Prostate gland (tissue), 2 donors: ENCODE measurements at regions not wholly inside any gene's neighbourhood (a gene's known extent, or its start where the extent isn't known, plus 50 kb on each side); places are given as distances from the start of the nearest gene placed in this dataset.

Source experiments
- DNase-seq: peaks from one replicate; pipeline ENCODE4 v3.0.0-alpha.2; 2019; ENCODE audit warnings: low spot score
- H3K27ac ChIP-seq, 2 donors: fragments of 200-600 bp; sonication (generic); 2 replicates each; pipeline ENCODE4 v1.5.1; 2017 to 2019
- H3K27me3 ChIP-seq: fragments of 200-600 bp; sonication (generic); replicated peaks from 2 replicates; pipeline ENCODE4 v1.5.1; 2019; ENCODE audit not compliant: insufficient read depth
- H3K36me3 ChIP-seq, 2 donors: fragments of 200-600 bp; sonication (generic); 1 replicate in 1 of 2; 2 replicates in 1 of 2; pipeline versions ENCODE4 v1.5.1 to v1.8.1; 2017 to 2019
- H3K4me1 ChIP-seq: fragments of 200-600 bp; sonication (generic); replicated peaks from 2 replicates; pipeline ENCODE4 v1.5.1; 2019
- H3K4me3 ChIP-seq, 2 donors: fragments of 200-600 bp; sonication (generic); 2 replicates each; pipeline ENCODE4 v1.5.1; 2017 to 2019
- H3K9me3 ChIP-seq: fragments of 200-600 bp; sonication (generic); 2 replicates; pipeline ENCODE4 v1.5.1; 2017
- POLR2A ChIP-seq: fragments of 450-650 bp; IDR thresholded peaks from one replicate; pipeline ENCODE4 v1.6.1; 2016; ENCODE audit warnings: antibody characterized with exemption, mild to moderate bottlenecking
- POLR2AphosphoS5 ChIP-seq: sonication (generic); formaldehyde crosslinking; IDR thresholded peaks from one replicate; pipeline ENCODE4 v1.6.1; 2017; ENCODE audit warnings: antibody characterized with exemption
- WGBS: methylation state at CpG from one replicate; pipeline ENCODE4 v1.1.5; 2018; 5-methylcytosine and 5-hydroxymethylcytosine counted together
- intact Hi-C: fragments of 100-400 bp; cut with DNase I; formaldehyde crosslinking; loops from one replicate; pipeline ENCODE4 v1.14.2; 2022
- TF ChIP-seq, protein P1 (sequence below), 4 experiments: fragments of 200-600 bp in 2 of 4; fragments of 450-650 bp in 2 of 4; sonication (generic) in 2 of 4; IDR thresholded peaks; 1 replicate in 3 of 4; 2 replicates in 1 of 4; pipeline ENCODE4 v1.5.1; 2016 to 2019; ENCODE audit warnings: antibody characterized with exemption in 4 of 4, mild to moderate bottlenecking in 2 of 4, moderate library complexity in 2 of 4

DNA sequence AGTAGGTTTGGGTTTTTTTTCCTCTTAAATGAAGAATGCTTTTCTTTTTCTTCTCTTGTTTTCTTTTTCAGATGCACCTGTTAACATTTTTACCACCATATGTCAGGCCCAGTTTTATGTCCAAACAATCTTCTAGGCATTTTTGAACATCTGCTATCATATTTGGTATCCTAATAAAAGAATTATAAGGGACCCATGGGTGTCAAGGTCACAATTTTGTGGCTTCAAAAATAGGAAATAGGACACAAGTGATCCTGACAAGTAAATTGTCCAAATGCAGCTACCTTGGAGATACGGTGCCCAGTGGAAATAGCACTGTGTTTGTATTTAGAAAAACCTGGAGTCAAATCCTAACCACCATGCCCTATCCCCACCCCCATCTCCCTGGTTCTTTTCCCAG, 270.3 kb downstream of the MZT1 start:
- Histone ChIP-seq H3K27me3 (no peaks in the 10 kb centered on the region), H3K9me3 (no peaks in the 10 kb centered on the region), H3K4me1 (no peaks in the 10 kb centered on the region), H3K27ac (no peak overlapping the region), H3K36me3 (no peaks in the 10 kb centered on the region), H3K4me3 (no peak overlapping the region)
- no peak for TF ChIP-seq POLR2A
- TF ChIP-seq, protein P1, sequence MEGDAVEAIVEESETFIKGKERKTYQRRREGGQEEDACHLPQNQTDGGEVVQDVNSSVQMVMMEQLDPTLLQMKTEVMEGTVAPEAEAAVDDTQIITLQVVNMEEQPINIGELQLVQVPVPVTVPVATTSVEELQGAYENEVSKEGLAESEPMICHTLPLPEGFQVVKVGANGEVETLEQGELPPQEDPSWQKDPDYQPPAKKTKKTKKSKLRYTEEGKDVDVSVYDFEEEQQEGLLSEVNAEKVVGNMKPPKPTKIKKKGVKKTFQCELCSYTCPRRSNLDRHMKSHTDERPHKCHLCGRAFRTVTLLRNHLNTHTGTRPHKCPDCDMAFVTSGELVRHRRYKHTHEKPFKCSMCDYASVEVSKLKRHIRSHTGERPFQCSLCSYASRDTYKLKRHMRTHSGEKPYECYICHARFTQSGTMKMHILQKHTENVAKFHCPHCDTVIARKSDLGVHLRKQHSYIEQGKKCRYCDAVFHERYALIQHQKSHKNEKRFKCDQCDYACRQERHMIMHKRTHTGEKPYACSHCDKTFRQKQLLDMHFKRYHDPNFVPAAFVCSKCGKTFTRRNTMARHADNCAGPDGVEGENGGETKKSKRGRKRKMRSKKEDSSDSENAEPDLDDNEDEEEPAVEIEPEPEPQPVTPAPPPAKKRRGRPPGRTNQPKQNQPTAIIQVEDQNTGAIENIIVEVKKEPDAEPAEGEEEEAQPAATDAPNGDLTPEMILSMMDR (IDR thresholded peaks at IDR 0.05), result no peak
- TF ChIP-seq POLR2AphosphoS5, result no peak
- intact Hi-C loops, result no loop called here
- WGBS, result 84% methylated on average over 1 of the region's 1 CpG
- no peak for DNase-seq

DNA sequence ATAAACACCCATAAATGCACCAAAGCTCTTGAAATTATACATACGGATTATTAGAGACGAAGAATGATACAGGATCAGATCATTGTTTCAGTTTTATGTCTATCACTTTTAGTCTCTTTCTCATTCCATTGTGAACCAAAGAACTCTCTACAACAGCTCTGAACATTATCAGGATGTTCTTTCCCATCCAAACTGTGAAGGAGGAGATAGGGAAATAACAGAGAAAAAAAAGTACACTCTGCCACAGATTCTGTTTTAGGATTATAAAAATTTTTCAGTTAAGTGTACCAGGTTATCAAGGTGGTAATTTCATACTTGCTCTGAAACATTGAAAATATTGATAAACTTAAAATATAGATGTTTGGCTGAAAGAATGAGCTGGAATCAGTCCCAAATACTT, 270.9 kb downstream of the MZT1 start:
- 88% methylated on average over 2 of the region's 2 CpGs for WGBS
- H3K4me1 ChIP-seq, result no peaks in the 10 kb centered on the region
- intact Hi-C loops, result no loop called here
- no peaks in the 10 kb centered on the region for H3K27me3 ChIP-seq
- TF ChIP-seq, protein P1 (IDR thresholded peaks at IDR 0.05), result no peak
- TF ChIP-seq POLR2A (no peak), POLR2AphosphoS5 (no peak)
- no peak overlapping the region for H3K4me3 ChIP-seq
- H3K27ac ChIP-seq, result no peak overlapping the region
- DNase-seq, result no peak
- no peaks in the 10 kb centered on the region for H3K36me3 ChIP-seq
- H3K9me3 ChIP-seq, result no peaks in the 10 kb centered on the region

DNA sequence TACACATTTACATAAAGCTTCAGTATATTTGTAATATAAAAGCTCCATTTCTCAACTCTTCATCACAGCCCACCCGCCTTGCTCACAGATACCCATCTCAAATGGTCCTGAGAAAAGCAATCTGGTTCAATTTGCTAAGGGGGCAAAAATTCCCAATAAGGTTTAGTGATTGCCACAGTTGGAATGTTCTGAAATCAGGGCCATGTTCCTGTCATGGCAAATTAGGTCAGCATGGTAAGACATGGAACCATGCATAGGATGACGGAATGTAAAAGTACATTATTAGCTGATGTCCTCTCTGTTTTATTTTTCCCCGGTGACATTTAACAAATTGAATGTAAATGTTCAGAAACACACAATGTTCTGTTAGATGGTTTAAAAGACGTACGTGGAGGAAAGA, 274.3 kb downstream of the MZT1 start:
- no peaks in the 10 kb centered on the region for H3K9me3 ChIP-seq
- TF ChIP-seq POLR2A (no peak), POLR2AphosphoS5 (no peak)
- TF ChIP-seq, protein P1 (IDR thresholded peaks at IDR 0.05), result no peak
- H3K27ac ChIP-seq, result no peak overlapping the region
- no peaks in the 10 kb centered on the region for H3K27me3 ChIP-seq
- intact Hi-C loops, result no loop called here
- 95% methylated on average over 5 of the region's 5 CpGs for WGBS
- no peaks in the 10 kb centered on the region for H3K36me3 ChIP-seq
- no peak for DNase-seq
- H3K4me3 ChIP-seq, result no peak overlapping the region
- no peaks in the 10 kb centered on the region for H3K4me1 ChIP-seq

DNA sequence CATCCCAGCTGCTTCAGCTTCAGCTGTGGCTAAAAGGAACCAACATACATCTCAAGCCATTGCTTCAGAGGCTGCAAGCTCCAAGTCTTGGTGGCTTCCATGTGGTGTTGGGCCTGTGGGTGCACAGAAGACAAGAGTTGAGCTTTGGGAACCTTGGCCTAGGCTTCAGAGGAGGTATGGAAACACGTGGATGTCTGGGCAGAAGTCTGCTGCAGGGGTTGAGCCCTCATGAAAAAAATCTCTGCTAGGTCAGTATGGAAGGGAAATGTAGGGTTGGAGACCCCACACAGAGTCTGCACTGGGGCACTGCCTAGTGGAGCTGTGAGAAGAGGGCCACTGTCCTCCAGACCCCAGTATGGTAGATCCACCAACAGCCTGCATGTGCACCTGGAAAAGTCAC, 279.3 kb downstream of the MZT1 start:
- H3K4me3 ChIP-seq, result no peak overlapping the region
- no peaks in the 10 kb centered on the region for H3K27me3 ChIP-seq
- TF ChIP-seq, protein P1 (IDR thresholded peaks at IDR 0.05), result no peak
- no peak for TF ChIP-seq POLR2AphosphoS5
- TF ChIP-seq POLR2A, result no peak
- no peak for DNase-seq
- intact Hi-C loops, result no loop called here
- no peaks in the 10 kb centered on the region for H3K36me3 ChIP-seq
- H3K4me1 ChIP-seq, result no peaks in the 10 kb centered on the region
- WGBS, result 91% methylated on average over 1 of the region's 1 CpG
- H3K27ac ChIP-seq, result no peak overlapping the region
- H3K9me3 ChIP-seq, result no peaks in the 10 kb centered on the region

DNA sequence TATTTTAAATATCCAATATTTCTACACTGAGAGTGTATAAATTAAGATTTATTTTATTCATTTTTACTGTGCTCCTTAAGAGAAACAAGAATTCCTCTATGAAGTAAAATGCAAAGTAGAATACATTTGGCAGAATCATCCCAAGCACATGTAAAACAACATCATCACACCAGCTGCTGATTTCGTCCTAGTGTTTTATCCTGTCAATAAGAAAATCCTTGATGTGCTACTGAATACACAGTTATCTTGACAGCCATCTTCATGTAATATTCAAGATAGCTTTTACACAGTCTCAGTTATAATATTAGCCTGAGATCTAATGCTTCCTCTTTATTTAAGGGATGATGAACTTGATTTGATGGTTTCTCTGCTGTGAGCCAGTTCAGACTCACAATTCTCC, 282.4 kb downstream of the MZT1 start:
- Histone ChIP-seq H3K27ac (no peak overlapping the region), H3K9me3 (no peaks in the 10 kb centered on the region), H3K4me3 (no peak overlapping the region), H3K27me3 (no peaks in the 10 kb centered on the region), H3K4me1 (no peaks in the 10 kb centered on the region), H3K36me3 (no peaks in the 10 kb centered on the region)
- TF ChIP-seq POLR2AphosphoS5, result no peak
- TF ChIP-seq, protein P1 (IDR thresholded peaks at IDR 0.05), result no peak
- no peak for TF ChIP-seq POLR2A
- no peak for DNase-seq
- WGBS, result 61% methylated on average over 1 of the region's 1 CpG
- intact Hi-C loops, result no loop called here
